ENCODE measurements at regions not wholly inside any gene's neighbourhood (a gene's known extent, or its start where the extent isn't known, plus 50 kb on each side); places are given as distances from the start of the nearest gene placed in this dataset.

- H3K27ac ChIP-seq (replicated peaks) = no peak overlapping the region
- H3K4me3 ChIP-seq (replicated peaks; ENCODE audit: insufficient read depth, low read length) = no peak overlapping the region
- H3K27me3 ChIP-seq (ENCODE audit: insufficient read depth, poor library complexity, severe bottlenecking) = peaks cover 2% of the 10 kb centered on the region
- DNase-seq (ENCODE audit: low read depth in 1 of 2, low spot score in 1 of 2) = no peak
- TF ChIP-seq GABPA (IDR thresholded peaks at IDR 0.05; ENCODE audit: low read depth) (no peak), POLR2AphosphoS5 (IDR thresholded peaks at IDR 0.05; ENCODE audit: low read depth) (no peak), CTCF (IDR thresholded peaks at IDR 0.05; ENCODE audit: insufficient read depth, low read length) (no peak), REST (IDR thresholded peaks at IDR 0.05; ENCODE audit: insufficient replicate concordance, low read depth) (no peak), SPI1 (IDR thresholded peaks at IDR 0.05; ENCODE audit: borderline replicate concordance, low read depth) (no peak)
Observed at GRCh38 chr4:177612684-177613083, 170.4 kb upstream of the AGA start.

- TF ChIP-seq REST (IDR thresholded peaks at IDR 0.05; ENCODE audit: insufficient replicate concordance, low read depth) (no peak), CTCF (IDR thresholded peaks at IDR 0.05; ENCODE audit: insufficient read depth, low read length) (no peak), SPI1 (IDR thresholded peaks at IDR 0.05; ENCODE audit: borderline replicate concordance, low read depth) (no peak)
- Histone ChIP-seq H3K27ac (replicated peaks) (no peak overlapping the region), H3K27me3 (ENCODE audit: insufficient read depth, poor library complexity, severe bottlenecking) (no peaks in the 10 kb centered on the region), H3K4me3 (replicated peaks; ENCODE audit: insufficient read depth, low read length) (no peak overlapping the region)
- no peak for DNase-seq (ENCODE audit: low read depth in 1 of 2, low spot score in 1 of 2)
Observed at GRCh38 chr4:177632481-177632880, 190.2 kb upstream of the AGA start.

- Histone ChIP-seq H3K27ac (replicated peaks) (no peak overlapping the region), H3K4me3 (replicated peaks; ENCODE audit: insufficient read depth, low read length) (no peak overlapping the region), H3K27me3 (ENCODE audit: insufficient read depth, poor library complexity, severe bottlenecking) (no peaks in the 10 kb centered on the region)
- TF ChIP-seq CTCF (IDR thresholded peaks at IDR 0.05; ENCODE audit: insufficient read depth, low read length) = no peak
- TF ChIP-seq SPI1 (IDR thresholded peaks at IDR 0.05; ENCODE audit: borderline replicate concordance, low read depth) = no peak
- TF ChIP-seq POLR2AphosphoS5 (IDR thresholded peaks at IDR 0.05; ENCODE audit: low read depth) = no peak
- TF ChIP-seq REST (IDR thresholded peaks at IDR 0.05; ENCODE audit: insufficient replicate concordance, low read depth) = no peak
- DNase-seq (ENCODE audit: low read depth in 1 of 2, low spot score in 1 of 2) = no peak
Observed at GRCh38 chr4:177638871-177639270, 196.6 kb upstream of the AGA start.

Data from HL-60 (cell line).